Fibroblast of peridontal ligament (primary cell): ENCODE measurements at regions not wholly inside any gene's neighbourhood (a gene's known extent, or its start where the extent isn't known, plus 50 kb on each side); places are given as distances from the start of the nearest gene placed in this dataset.
A peak's percentile ranks its signal among the peaks of the same experiment; 100 is the strongest.
"Not testable (repeated sequence)": the region's sequence is repeated elsewhere in the genome, so short reads cannot be mapped to it uniquely, and the experiment has no call there.

Experiments used
- DNase-seq: peaks from one replicate; pipeline ENCODE4 v3.0.0-alpha.2; 2010; ENCODE audit errors: extremely low read depth

DNA sequence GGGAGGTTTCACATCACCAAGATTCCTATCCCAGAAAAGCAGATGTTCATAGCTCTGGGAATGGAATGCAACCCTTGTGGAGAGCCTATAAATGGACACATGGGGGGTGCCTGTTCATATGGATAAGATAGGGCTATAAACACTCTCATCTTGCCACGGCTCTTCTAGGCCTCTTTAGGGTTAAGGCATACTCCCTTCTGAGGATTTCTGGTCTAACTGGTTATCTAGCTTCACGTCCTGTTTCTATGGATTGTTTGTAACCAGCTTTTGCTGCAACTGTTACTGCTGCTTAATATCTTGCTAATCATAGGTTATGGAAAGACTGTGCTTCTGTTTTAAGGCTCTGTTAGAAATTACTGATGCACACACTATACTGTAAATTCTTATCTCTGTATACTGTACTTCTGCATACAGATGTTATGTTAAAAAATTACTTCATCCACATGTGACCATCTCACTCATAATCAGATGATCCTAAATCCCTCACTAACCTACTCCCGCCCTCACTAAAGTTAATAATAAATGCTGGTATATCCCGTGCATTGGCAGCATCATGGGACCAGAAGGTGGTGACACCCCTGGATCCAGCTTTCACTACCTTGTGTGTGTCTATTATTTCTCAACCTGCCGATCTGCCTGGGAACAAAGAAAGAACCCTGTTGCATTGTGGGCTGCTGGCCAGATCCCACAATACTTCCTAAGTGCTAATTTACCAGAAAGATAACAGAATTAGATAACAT, 68.7 kb downstream of the PRKAB2 start:
- not testable (repeated sequence) for DNase-seq

- DNase-seq = no peak
Observed at GRCh38 chr1:147099192-147099591, 73.1 kb downstream of the PRKAB2 start.

GRCh38 chr1:147098338-147098973, 73.8 kb downstream of the PRKAB2 start:
- DNase-seq = peak; percentile 7

DNA sequence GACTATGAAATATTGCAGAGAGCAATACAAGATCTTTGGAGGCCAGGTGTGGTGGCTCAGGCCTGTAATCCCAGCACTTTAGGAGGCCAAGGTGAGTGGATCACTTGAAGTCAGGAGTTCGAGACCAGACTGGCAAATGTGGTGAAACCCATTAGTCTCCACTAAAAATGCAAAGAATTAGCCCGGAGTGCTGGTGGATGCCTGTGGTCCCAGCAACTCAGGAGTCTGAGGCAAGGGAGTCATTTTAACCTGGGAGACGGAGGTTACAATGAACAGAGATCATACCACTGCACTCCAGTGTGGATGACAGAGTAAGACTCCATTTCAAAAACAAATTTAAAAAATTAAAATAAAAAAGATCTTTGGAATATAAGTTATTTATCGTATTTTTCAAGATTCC, 76.6 kb downstream of the PRKAB2 start:
- no peak for DNase-seq

DNA sequence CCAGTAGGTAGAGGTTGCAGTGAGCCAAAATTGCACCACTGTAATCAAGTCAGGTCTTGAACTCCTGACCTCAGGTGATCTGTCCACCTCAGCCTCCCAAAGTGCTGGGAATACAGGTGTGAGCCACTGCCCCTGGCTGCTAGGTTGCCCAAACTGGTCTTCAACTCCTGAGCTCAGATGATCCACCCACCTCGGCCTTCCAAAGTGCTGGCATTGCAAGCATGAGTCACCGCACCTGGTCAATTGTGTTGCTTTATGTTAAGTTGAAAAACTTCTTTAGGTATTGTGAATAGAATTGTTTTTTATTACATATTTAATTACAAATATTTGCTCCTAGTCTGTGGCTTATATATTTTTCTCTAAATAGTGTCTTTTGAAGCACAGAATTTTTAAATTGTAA, 80.5 kb downstream of the PRKAB2 start:
- DNase-seq = no peak

- DNase-seq = no peak
Observed at GRCh38 chr1:147089457-147089856, 82.8 kb downstream of the PRKAB2 start.

- DNase-seq = no peak
Observed at GRCh38 chr1:147086129-147086528, 86.1 kb downstream of the PRKAB2 start.

GRCh38 chr1:147084273-147085096, 87.8 kb downstream of the PRKAB2 start:
- DNase-seq = peak; percentile 71

DNA sequence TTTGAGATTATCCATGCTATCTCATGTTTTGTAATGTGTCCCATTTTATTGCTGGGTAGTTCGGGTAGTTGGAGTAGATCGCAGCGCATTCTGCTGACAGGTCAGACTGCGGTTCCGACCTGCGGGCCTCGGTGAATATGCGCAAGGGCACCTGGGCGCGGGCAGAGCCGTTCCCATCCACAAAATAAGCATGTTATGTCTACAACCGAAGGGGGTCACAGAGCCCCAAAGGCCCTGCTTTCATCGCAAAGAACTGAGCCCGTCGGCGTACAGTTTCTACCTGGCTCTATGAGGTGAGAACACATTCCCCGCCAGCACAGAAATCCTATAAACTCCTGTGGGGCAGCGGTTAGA, 88.4 kb downstream of the PRKAB2 start:
- DNase-seq = no peak

DNA sequence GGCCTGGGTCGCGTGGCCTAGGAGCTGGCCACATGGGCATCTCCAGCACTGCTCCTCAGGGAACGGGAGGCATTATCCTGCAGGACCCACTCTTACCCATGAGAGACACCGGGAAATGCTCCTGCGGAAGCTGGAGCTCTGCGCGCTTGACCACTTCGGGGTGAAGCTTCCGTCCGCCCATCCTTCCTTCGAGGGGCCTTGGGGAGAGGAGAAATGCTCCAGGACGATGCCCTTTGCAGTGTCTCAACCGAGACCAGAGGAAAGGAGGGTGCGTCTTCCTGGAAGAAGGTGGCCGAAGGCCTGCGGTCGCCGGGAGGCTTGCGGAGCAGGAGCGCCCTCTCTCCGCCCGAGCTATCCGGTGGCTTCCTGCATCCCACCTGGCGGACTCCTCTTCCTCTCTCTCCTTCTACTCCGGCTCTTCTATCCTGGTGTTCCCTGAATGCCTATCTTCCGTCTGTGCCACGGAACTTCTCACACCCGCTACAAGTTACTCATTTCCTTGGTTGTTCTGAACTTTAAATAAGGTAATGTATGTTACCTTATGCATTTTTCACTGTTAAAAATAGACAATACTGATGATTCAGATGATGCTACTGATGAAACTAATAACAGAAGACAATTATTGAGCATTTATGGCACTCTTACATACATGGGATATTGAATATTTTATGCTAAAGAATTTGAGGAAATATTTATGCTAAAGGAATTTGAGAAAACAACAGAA, 91.4 kb downstream of the PRKAB2 start:
- no peak for DNase-seq

- no peak for DNase-seq
Observed at GRCh38 chr1:147080006-147080661, 92.1 kb downstream of the PRKAB2 start.

- no peak for DNase-seq
Observed at GRCh38 chr1:147079400-147080005, 92.8 kb downstream of the PRKAB2 start.

DNA sequence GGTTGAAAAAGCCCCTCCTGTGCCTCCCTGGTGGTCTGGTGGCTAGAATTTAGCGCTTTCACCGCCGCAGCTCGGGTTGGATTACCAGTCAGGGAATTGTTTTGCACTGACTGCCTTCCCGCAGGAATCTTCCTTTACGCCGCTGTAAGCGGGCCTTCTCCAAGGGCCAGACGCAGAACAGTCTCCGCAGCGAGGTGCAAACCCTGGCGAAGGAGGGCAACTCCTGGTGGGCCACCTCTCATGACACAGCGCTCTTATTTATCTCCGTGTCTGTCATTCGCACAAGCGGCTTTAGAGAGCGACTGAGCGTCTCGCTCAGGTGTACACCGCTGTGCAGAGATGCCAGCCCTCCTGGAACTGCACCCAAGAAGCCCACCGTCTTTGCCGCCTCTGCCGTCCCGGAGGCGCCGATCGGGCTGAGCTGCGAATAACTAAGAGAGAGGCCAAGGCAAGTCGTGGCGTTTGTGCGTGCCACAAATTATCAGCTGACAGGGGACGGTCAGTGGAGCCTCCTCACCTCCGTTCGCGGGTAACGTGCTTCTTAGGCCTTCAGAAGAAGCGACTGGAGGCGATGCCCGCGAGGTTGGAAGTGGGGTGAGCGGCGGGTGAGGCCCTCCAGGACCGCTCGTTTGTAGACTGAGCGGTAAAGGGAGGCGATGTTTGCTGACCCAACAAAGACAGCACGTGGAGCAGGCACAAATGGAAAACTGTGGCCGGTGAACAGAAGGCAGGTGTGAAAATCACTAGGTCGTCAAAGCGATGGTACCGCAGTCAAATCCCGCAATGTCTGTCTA, 93.5 kb downstream of the PRKAB2 start:
- DNase-seq = no peak

- no peak for DNase-seq
Observed at GRCh38 chr1:147077936-147078605, 94.2 kb downstream of the PRKAB2 start.

GRCh38 chr1:147077523-147077922, 94.7 kb downstream of the PRKAB2 start:
- no peak for DNase-seq

- DNase-seq = no peak
Observed at GRCh38 chr1:147077081-147077480, 95.2 kb downstream of the PRKAB2 start.

DNA sequence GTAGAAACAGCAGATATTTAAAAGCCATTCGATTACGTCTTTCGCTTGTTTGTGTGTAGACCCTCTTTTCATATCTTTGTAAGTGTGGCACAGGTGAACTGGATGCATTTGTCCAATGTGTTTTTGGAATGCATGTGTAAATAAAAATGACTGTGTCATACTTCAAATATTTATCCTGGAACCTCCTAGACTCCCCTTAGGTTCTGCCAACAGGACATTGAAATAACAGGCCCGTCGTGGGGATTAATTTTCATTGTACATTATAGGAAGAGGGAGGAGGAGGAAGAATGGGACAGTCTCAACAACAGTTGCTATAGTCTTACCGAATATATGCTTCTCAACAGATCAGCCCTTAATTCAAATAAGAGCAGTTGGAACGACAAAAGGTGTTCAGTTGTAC, 95.8 kb downstream of the PRKAB2 start:
- no peak for DNase-seq

DNA sequence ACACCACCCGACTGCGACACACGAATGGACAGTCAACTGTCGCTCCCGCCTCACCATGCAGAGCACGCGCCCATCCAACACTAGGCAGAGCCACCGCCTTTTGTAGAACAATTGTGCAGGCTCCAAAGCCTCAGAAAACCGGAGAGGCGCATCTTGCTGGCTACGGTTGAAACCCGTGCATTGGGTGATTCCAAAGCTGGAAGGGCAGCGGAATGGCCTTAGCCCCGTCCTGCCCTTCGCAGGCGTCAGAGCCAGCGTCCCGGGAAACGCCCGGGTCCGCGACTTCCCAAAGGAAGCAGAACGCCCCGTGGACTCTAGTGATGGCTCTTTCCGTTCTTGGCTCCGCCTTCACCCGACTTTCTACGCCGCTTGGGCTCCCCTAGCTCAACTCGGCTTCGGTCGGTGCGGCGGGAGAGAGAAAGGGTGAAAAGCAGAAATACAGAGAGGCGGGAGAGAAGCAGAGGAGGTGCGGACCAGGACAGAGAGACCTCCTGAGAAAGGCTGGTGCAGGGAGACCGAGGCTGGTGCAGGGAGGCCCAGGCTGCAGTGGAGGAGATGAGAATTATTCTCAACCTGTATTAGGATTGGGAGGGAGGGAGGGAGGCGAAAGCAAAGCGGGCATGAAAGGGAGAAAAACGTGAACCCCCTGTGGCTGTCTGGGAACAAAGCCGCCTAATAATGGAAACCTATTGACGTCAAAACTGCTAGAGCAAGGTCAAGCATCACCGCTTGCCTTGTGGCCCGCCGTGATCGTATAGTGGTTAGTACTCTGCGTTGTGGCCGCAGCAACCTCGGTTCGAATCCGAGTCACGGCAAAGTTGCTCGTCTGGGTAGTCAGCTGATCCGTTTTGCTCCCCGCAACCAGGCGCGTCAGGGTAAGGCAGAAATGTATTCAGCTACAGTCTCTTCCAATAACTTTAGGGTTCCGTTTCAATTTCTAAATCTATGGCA, 99.5 kb downstream of the PRKAB2 start:
- no peak for DNase-seq

GRCh38 chr1:147071142-147071541, 101.1 kb downstream of the PRKAB2 start:
- no peak for DNase-seq
